Fibroblast of lung (primary cell): ENCODE measurements at regions not wholly inside any gene's neighbourhood (a gene's known extent, or its start where the extent isn't known, plus 50 kb on each side); places are given as distances from the start of the nearest gene placed in this dataset.

ENCODE experiments used
- DNase-seq, 2 donors: peaks; one replicate each; pipeline versions ENCODE4 v3.0.0 to v3.0.0-alpha.2; 2010; ENCODE audit warnings: low read depth in 2 of 2
- H2AFZ ChIP-seq: 2 replicates; pipeline ENCODE4 v1.5.1; 2012; ENCODE audit warnings: low read length, control low read depth, inconsistent platforms
- H3K27ac ChIP-seq: 2 replicates; pipeline ENCODE4 v1.5.1; 2011; ENCODE audit warnings: low read length, control low read depth; ENCODE audit not compliant: insufficient read depth
- H3K27me3 ChIP-seq: 2 replicates; pipeline ENCODE4 v1.5.1; 2011; ENCODE audit warnings: mild to moderate bottlenecking, low read length; ENCODE audit not compliant: control insufficient read depth, insufficient read depth
- H3K36me3 ChIP-seq: 2 replicates; pipeline ENCODE4 v1.5.1; 2011; ENCODE audit warnings: low read length; ENCODE audit not compliant: control insufficient read depth, insufficient read depth
- H3K4me1 ChIP-seq: 2 replicates; pipeline ENCODE4 v1.5.1; 2011; ENCODE audit warnings: low read length; ENCODE audit not compliant: control insufficient read depth, insufficient read depth; ENCODE audit errors: extremely low read depth
- H3K4me2 ChIP-seq: 2 replicates; pipeline ENCODE4 v1.5.1; 2011; ENCODE audit warnings: low read length, control low read depth; ENCODE audit not compliant: insufficient read depth; ENCODE audit errors: extremely low read depth
- H3K4me3 ChIP-seq, 4 experiments: fragments of 200-600 bp in 1 of 4; sonication (generic) in 1 of 4; replicated peaks in 1 of 4; 2 replicates each; pipeline ENCODE4 v1.5.1; 2011 to 2016; ENCODE audit warnings: low read length in 4 of 4, low read depth in 3 of 4, mild to moderate bottlenecking in 3 of 4, control low read depth in 2 of 4, inconsistent platforms in 1 of 4, mixed read lengths in 1 of 4; ENCODE audit not compliant: insufficient read depth in 1 of 4; ENCODE audit errors: control extremely low read depth in 1 of 4
- H3K79me2 ChIP-seq: 2 replicates; pipeline ENCODE4 v1.5.1; 2012; ENCODE audit warnings: mild to moderate bottlenecking, low read length, inconsistent platforms; ENCODE audit not compliant: control insufficient read depth, insufficient read depth
- H3K9ac ChIP-seq: 2 replicates; pipeline ENCODE4 v1.5.1; 2011; ENCODE audit warnings: mild to moderate bottlenecking, low read length, control low read depth; ENCODE audit not compliant: insufficient read depth
- H3K9me3 ChIP-seq: 2 replicates; pipeline ENCODE4 v1.5.1; 2012; ENCODE audit warnings: low read depth, low read length; ENCODE audit not compliant: control insufficient read depth, insufficient read depth
- H4K20me1 ChIP-seq: 2 replicates; pipeline ENCODE4 v1.5.1; 2011; ENCODE audit warnings: low read length; ENCODE audit not compliant: control insufficient read depth, insufficient read depth; ENCODE audit errors: extremely low read depth
- EZH2 ChIP-seq: IDR thresholded peaks from 2 replicates; pipeline ENCODE4 v1.5.1; 2012; ENCODE audit warnings: low read length, control low read depth, mild to moderate bottlenecking; ENCODE audit errors: missing control alignments
- TF ChIP-seq, protein P1 (sequence below), 2 donors: IDR thresholded peaks in 1 of 2; conservative IDR thresholded peaks in 1 of 2; 1 replicate in 1 of 2; 2 replicates in 1 of 2; pipeline ENCODE4 v1.5.1; 2011 to 2012; ENCODE audit warnings: low read length in 2 of 2, control low read depth in 1 of 2, inconsistent platforms in 1 of 2, low read depth in 1 of 2, mild to moderate bottlenecking in 1 of 2

DNA sequence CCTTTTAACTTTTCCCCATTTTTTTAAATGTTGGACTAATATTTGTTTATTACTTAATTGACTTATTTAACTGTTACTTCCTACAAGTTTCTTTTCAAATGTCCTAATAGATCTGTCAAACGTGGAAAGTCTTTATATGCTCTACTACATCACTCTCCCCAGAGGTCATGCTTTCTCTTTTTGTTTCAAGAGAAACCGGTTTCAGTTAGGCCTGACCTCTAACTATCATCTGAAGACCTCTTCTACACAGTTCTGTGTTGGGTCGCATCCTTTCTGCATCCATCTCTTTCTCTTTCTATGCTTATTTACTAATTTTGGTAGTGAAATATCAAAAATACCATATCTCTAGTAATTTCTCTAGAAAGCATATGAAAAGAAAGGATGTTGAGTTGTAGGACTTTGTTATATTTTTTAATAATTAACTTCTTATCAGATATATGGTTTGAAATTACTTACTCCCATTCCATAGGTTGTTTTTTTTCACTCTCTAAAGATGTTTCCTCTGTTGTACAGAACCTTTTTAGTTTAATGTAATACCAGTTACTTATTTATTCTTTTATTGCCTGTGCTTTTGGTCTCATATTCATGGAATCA is 781.2 kb upstream of the ARPP21 start:
- Histone ChIP-seq H3K4me1 (no peaks in the 10 kb centered on the region), H3K27ac (no peak overlapping the region), H2AFZ (no peak overlapping the region), H4K20me1 (no peaks in the 10 kb centered on the region), H3K79me2 (no peaks in the 10 kb centered on the region), H3K36me3 (no peaks in the 10 kb centered on the region), H3K9ac (no peak overlapping the region), H3K4me2 (no peak overlapping the region), H3K27me3 (no peaks in the 10 kb centered on the region), H3K4me3 (no peak overlapping the region), H3K9me3 (no peaks in the 10 kb centered on the region)
- no peak for TF ChIP-seq EZH2
- TF ChIP-seq, protein P1, sequence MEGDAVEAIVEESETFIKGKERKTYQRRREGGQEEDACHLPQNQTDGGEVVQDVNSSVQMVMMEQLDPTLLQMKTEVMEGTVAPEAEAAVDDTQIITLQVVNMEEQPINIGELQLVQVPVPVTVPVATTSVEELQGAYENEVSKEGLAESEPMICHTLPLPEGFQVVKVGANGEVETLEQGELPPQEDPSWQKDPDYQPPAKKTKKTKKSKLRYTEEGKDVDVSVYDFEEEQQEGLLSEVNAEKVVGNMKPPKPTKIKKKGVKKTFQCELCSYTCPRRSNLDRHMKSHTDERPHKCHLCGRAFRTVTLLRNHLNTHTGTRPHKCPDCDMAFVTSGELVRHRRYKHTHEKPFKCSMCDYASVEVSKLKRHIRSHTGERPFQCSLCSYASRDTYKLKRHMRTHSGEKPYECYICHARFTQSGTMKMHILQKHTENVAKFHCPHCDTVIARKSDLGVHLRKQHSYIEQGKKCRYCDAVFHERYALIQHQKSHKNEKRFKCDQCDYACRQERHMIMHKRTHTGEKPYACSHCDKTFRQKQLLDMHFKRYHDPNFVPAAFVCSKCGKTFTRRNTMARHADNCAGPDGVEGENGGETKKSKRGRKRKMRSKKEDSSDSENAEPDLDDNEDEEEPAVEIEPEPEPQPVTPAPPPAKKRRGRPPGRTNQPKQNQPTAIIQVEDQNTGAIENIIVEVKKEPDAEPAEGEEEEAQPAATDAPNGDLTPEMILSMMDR (conservative IDR thresholded peaks at IDR 0.05 in 1 of 2, IDR thresholded peaks at IDR 0.05 in 1 of 2; ENCODE audit: low read depth in 1 of 2, low read length in 2 of 2), result no peak
- DNase-seq, result no peak

DNA sequence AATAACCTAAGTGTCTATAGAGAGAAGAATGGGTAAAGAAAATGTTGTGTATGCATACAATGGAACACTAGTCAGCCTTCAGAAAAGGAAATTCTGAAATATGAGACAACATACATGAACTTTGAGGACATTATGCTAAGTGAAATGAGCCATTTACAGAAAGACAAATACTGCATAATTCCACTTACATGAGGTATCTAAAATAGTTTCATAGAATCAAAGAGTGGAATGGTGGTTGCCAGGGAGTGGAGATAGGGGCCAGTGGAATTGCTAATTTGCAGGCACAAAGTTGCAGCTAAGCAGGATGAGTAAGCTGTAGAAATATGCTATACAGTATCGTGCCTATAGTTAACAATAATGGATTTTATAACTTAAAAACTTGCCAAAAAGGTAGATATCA is 779.6 kb upstream of the ARPP21 start:
- Histone ChIP-seq H3K4me2 (no peak overlapping the region), H3K79me2 (no peaks in the 10 kb centered on the region), H3K36me3 (no peaks in the 10 kb centered on the region), H3K4me1 (no peaks in the 10 kb centered on the region), H3K27ac (no peak overlapping the region), H3K4me3 (no peak overlapping the region), H2AFZ (no peak overlapping the region), H3K9me3 (no peaks in the 10 kb centered on the region), H3K9ac (no peak overlapping the region), H4K20me1 (no peaks in the 10 kb centered on the region), H3K27me3 (no peaks in the 10 kb centered on the region)
- TF ChIP-seq, protein P1 (conservative IDR thresholded peaks at IDR 0.05 in 1 of 2, IDR thresholded peaks at IDR 0.05 in 1 of 2; ENCODE audit: low read depth in 1 of 2, low read length in 2 of 2), result no peak
- no peak for TF ChIP-seq EZH2
- DNase-seq, result peak in 1 of 2 donors; percentile 75

GRCh38 chr3:34862456-34862855 is 776.9 kb upstream of the ARPP21 start:
- H3K9me3 ChIP-seq, result no peaks in the 10 kb centered on the region
- H3K27ac ChIP-seq, result no peak overlapping the region
- H3K4me3 ChIP-seq, result no peak overlapping the region
- H3K27me3 ChIP-seq, result no peaks in the 10 kb centered on the region
- H3K36me3 ChIP-seq, result no peaks in the 10 kb centered on the region
- no peak overlapping the region for H2AFZ ChIP-seq
- no peak for TF ChIP-seq EZH2
- no peaks in the 10 kb centered on the region for H4K20me1 ChIP-seq
- no peak overlapping the region for H3K4me2 ChIP-seq
- H3K79me2 ChIP-seq, result no peaks in the 10 kb centered on the region
- no peak overlapping the region for H3K9ac ChIP-seq
- no peaks in the 10 kb centered on the region for H3K4me1 ChIP-seq
- no peak for DNase-seq
